WTC11 (cell line): ENCODE measurements at regions not wholly inside any gene's neighbourhood (a gene's known extent, or its start where the extent isn't known, plus 50 kb on each side); places are given as distances from the start of the nearest gene placed in this dataset.

Experiments
- ATAC-seq: fragments of 200-7000 bp; cut with Tn5 transposase; 2 replicates; pipeline ENCODE4 v1.10.0; 2021; ENCODE audit warnings: mild to moderate bottlenecking, moderate library complexity
- CTCF ChIA-PET: fragments of 300-600 bp; sonication (Branson Sonifier 250); formaldehyde crosslinking; loops from one replicate; lab custom pipeline; 2021; ENCODE audit warnings: antibody characterized with exemption; lab: Charles Lee
- POLR2A ChIA-PET: fragments of 350-600 bp; sonication (Branson Sonifier 250); formaldehyde crosslinking; loops from one replicate; lab custom pipeline; 2021; ENCODE audit warnings: antibody characterized with exemption; lab: Charles Lee
- DNase-seq: peaks from one replicate; pipeline ENCODE4 v3.0.0; 2021; ENCODE audit warnings: low spot score
- H3K27ac Mint-ChIP-seq: 2 replicates; pipeline ENCODE4 v1.8.0; 2021; ENCODE audit warnings: mixed read lengths
- H3K27me3 Mint-ChIP-seq: 2 replicates; pipeline ENCODE4 v1.8.0; 2021; ENCODE audit warnings: low read depth, mild to moderate bottlenecking, moderate library complexity, mixed read lengths
- H3K36me3 Mint-ChIP-seq: 2 replicates; pipeline ENCODE4 v1.8.0; 2021; ENCODE audit warnings: mixed read lengths
- H3K4me1 Mint-ChIP-seq: 2 replicates; pipeline ENCODE4 v1.8.0; 2022; ENCODE audit warnings: mixed read lengths
- H3K4me3 Mint-ChIP-seq: 2 replicates; pipeline ENCODE4 v1.8.0; 2021; ENCODE audit warnings: mild to moderate bottlenecking, moderate library complexity, mixed read lengths
- H3K9me3 Mint-ChIP-seq: 2 replicates; pipeline ENCODE4 v1.8.0; 2021; ENCODE audit warnings: mixed read lengths
- ATF2 ChIP-seq: sonication (generic); formaldehyde crosslinking; IDR thresholded peaks from 2 replicates; pipeline ENCODE4 v1.8.1; 2022; ENCODE audit warnings: low read depth, missing genetic modification reagents, borderline replicate concordance
- CDX4 ChIP-seq: fragments of 250-450 bp; sonication (Bioruptor Pico); IDR thresholded peaks from 2 replicates; pipeline ENCODE4 v1.9.0; 2021; ENCODE audit warnings: moderate library complexity, mild to moderate bottlenecking, inconsistent platforms, borderline replicate concordance
- CREB1 ChIP-seq: sonication (generic); formaldehyde crosslinking; IDR thresholded peaks from 2 replicates; pipeline ENCODE4 v1.8.0; 2023; ENCODE audit warnings: mild to moderate bottlenecking, missing genetic modification reagents
- CREM ChIP-seq: sonication (generic); formaldehyde crosslinking; IDR thresholded peaks from 2 replicates; pipeline ENCODE4 v1.8.1; 2022; ENCODE audit warnings: mild to moderate bottlenecking, missing genetic modification reagents, moderate library complexity
- CTCF ChIP-seq: fragments of 200-600 bp; IDR thresholded peaks from 2 replicates; pipeline ENCODE4 v1.8.0; 2022; ENCODE audit warnings: antibody characterized with exemption
- E2F4 ChIP-seq: sonication (generic); formaldehyde crosslinking; IDR thresholded peaks from 2 replicates; pipeline ENCODE4 v1.8.1; 2022; ENCODE audit warnings: low read depth, mild to moderate bottlenecking, moderate library complexity, missing genetic modification reagents, borderline replicate concordance
- ELF4 ChIP-seq: sonication (generic); formaldehyde crosslinking; IDR thresholded peaks from 2 replicates; pipeline ENCODE4 v1.8.1; 2022; ENCODE audit warnings: low read depth, mild to moderate bottlenecking, moderate library complexity, missing genetic modification reagents
- FOXP1 ChIP-seq: sonication (generic); formaldehyde crosslinking; IDR thresholded peaks from 2 replicates; pipeline ENCODE4 v1.8.0; 2022; ENCODE audit warnings: missing genetic modification reagents, mild to moderate bottlenecking, moderate library complexity, borderline replicate concordance
- GABPB1 ChIP-seq: sonication (generic); formaldehyde crosslinking; IDR thresholded peaks from 2 replicates; pipeline ENCODE4 v1.8.1; 2023; ENCODE audit warnings: mild to moderate bottlenecking, missing genetic modification reagents
- GTF2I ChIP-seq: fragments of 250-450 bp; sonication (Bioruptor Pico); conservative IDR thresholded peaks from 2 replicates; pipeline ENCODE4 v1.4.0; 2021; ENCODE audit warnings: mild to moderate bottlenecking
- HMGA2 ChIP-seq: fragments of 250-450 bp; sonication (Bioruptor Pico); IDR thresholded peaks from 2 replicates; pipeline ENCODE4 v1.4.0; 2021; ENCODE audit warnings: mild to moderate bottlenecking, moderate library complexity
- IRF1 ChIP-seq: sonication (generic); formaldehyde crosslinking; IDR thresholded peaks from 2 replicates; pipeline ENCODE4 v1.8.0; 2023; ENCODE audit warnings: missing genetic modification reagents
- JUN ChIP-seq: sonication (generic); formaldehyde crosslinking; IDR thresholded peaks from 2 replicates; pipeline ENCODE4 v1.8.0; 2023; ENCODE audit warnings: mild to moderate bottlenecking, missing genetic modification reagents
- NFATC4 ChIP-seq: fragments of 250-450 bp; sonication (Bioruptor Pico); IDR thresholded peaks from 2 replicates; pipeline ENCODE4 v1.9.0; 2021; ENCODE audit warnings: mild to moderate bottlenecking
- NFYB ChIP-seq: sonication (generic); formaldehyde crosslinking; conservative IDR thresholded peaks from 2 replicates; pipeline ENCODE4 v1.8.0; 2022; ENCODE audit warnings: low read depth, missing genetic modification reagents
- NR1H2 ChIP-seq: sonication (generic); formaldehyde crosslinking; IDR thresholded peaks from 2 replicates; pipeline ENCODE4 v1.9.0; 2021; ENCODE audit warnings: mild to moderate bottlenecking, moderate library complexity, missing genetic modification reagents
- OVOL2 ChIP-seq: fragments of 250-450 bp; sonication (Bioruptor Pico); IDR thresholded peaks from 2 replicates; pipeline ENCODE4 v1.9.0; 2021; ENCODE audit warnings: mild to moderate bottlenecking, borderline replicate concordance
- PRDM15 ChIP-seq: sonication (generic); formaldehyde crosslinking; IDR thresholded peaks from 2 replicates; pipeline ENCODE4 v1.8.0; 2022; ENCODE audit warnings: missing genetic modification reagents
- TEAD4 ChIP-seq: sonication (generic); formaldehyde crosslinking; IDR thresholded peaks from 2 replicates; pipeline ENCODE4 v1.8.0; 2022; ENCODE audit warnings: mild to moderate bottlenecking, missing genetic modification reagents
- USF2 ChIP-seq: sonication (generic); formaldehyde crosslinking; IDR thresholded peaks from 2 replicates; pipeline ENCODE4 v1.8.1; 2023; ENCODE audit warnings: mild to moderate bottlenecking, missing genetic modification reagents, moderate library complexity
- ZNF232 ChIP-seq: sonication (generic); formaldehyde crosslinking; IDR thresholded peaks from 2 replicates; pipeline ENCODE4 v1.8.0; 2022; ENCODE audit warnings: mild to moderate bottlenecking, missing genetic modification reagents
- ZNF416 ChIP-seq: fragments of 250-450 bp; sonication (Bioruptor Pico); IDR thresholded peaks from 2 replicates; pipeline ENCODE4 v1.9.0; 2021; ENCODE audit warnings: mild to moderate bottlenecking, inconsistent platforms
- ZNF671 ChIP-seq: fragments of 250-450 bp; sonication (Bioruptor Pico); IDR thresholded peaks from 2 replicates; pipeline ENCODE4 v1.8.0; 2021; ENCODE audit warnings: mild to moderate bottlenecking

- TF ChIP-seq ATF2 (CRISPR knock-in tag) (no peak), ZNF671 (no peak), FOXP1 (CRISPR knock-in tag) (no peak), OVOL2 (CRISPR knock-in tag) (no peak), JUN (CRISPR knock-in tag) (no peak), HMGA2 (CRISPR knock-in tag) (no peak)
Measured at GRCh38 chr4:44817930-44818329, 91.6 kb upstream of the GNPDA2 start (continued).

GRCh38 chr4:44806071-44806470, 79.7 kb upstream of the GNPDA2 start:
- H3K27me3 Mint-ChIP-seq = no peaks in the 10 kb centered on the region
- no peaks in the 10 kb centered on the region for H3K4me1 Mint-ChIP-seq
- POLR2A ChIA-PET = no interaction called here
- ATAC-seq (no peak), DNase-seq (no peak)
- H3K36me3 Mint-ChIP-seq = peaks cover 3% of the 10 kb centered on the region; the same call in 1 of the 2 replicates
- CTCF ChIA-PET = no interaction called here
- no peak overlapping the region for H3K27ac Mint-ChIP-seq
- no peak overlapping the region for H3K4me3 Mint-ChIP-seq
- peaks cover 19% of the 10 kb centered on the region for H3K9me3 Mint-ChIP-seq
- TF ChIP-seq ZNF232 (CRISPR knock-in tag) (no peak), CDX4 (CRISPR knock-in tag) (no peak), TEAD4 (no peak), NFYB (CRISPR knock-in tag) (no peak), CREM (CRISPR knock-in tag) (no peak), CREB1 (CRISPR knock-in tag) (no peak), ELF4 (no peak), NFATC4 (CRISPR knock-in tag) (no peak), USF2 (CRISPR knock-in tag) (no peak), NR1H2 (CRISPR knock-in tag) (no peak), ZNF416 (no peak), IRF1 (CRISPR knock-in tag) (no peak), CTCF (no peak), GTF2I (CRISPR knock-in tag) (no peak), E2F4 (CRISPR knock-in tag) (no peak), GABPB1 (CRISPR knock-in tag) (no peak), PRDM15 (CRISPR knock-in tag) (no peak)
